Hematopoietic multipotent progenitor cell treated with erythropoietin and hydrocortisone succinate and interleukin-3 and kit ligand, for 6 days (in vitro differentiated cells): ENCODE measurements at regions not wholly inside any gene's neighbourhood (a gene's known extent, or its start where the extent isn't known, plus 50 kb on each side); places are given as distances from the start of the nearest gene placed in this dataset.

Experiments
- DNase-seq: peaks from one replicate; pipeline ENCODE4 v3.0.0-alpha.2; 2015

DNA sequence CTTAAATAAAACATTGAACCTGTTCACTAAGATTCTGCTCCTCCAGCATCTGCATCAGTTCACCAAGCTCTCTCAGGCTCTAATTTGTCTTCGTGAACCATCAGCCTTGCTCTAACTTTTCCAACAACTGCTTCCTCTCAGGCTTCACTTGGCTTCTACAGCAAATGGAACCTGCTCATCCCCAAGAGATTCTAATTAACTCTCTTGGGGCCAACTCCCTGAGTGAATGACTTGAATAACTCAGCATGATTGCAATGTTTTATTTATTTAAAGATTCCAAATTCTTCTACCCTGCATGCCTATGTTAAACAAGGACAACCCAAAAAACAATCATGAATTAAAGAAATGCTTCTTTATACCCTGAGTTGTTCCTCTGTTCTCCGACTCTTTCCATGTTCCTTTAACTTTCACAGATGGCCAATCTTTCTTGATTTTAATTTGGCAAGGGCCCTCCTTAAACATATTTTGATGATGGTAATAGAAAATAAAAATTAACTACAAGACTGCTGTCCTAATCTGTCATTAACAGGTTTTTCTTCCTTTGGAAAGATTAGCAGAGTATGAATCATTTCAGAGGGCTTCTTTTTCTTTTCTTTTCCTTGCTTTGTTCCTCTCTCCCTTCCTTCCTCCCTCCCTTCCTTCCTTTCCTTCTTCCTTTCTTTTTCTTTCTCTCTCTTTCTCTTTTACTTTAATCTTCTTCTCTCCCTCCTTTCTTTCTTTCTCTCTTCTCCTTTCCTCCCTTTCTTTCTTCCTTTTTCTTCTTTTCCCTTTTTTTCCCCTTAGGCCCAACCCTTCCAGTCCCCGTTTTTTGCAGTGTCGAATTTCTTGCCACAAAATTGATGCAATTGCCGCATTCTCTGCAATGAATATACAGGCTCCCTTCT lies 195.0 kb upstream of the RHOBTB1 start:
- no peak for DNase-seq

DNA sequence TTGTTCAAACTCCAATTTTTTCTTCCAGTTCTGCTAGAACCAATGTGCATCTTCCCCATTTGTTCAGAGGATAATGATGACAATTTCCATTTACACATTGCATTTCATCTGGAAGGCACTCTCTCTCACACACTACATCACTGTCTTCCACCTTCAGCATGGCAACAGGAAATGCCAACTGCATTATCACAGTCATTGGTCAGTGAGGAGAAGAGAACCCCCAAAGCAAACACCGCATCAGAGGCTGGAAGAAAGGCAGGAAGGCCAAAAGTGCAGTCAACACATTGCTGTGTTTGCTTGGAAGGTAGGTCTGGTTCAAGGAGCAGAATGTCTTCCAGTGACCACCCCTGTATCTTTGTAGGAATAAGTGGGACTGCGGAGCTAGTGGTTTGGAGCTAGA lies 192.2 kb upstream of the RHOBTB1 start:
- no peak for DNase-seq

DNA sequence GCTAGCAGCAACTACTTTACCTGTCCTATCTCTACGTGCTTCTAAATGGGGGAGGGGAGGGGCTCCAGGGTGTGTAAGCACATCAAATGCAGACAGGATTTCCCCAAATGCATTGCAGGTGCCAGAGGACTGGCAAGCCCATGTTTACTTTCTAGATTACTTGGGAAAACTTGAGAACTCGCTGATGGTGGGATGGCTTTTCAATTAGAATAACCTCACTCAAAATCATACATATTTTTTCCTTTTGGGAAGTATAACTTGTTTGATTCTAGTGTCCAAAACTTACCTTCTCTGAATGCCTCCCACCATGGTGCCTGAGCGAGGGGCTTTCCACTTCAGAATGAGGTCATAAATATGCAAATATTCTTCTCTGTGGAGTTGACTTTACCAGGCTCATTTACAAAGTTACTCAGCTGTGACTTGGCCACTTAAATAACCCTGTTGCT lies 191.3 kb upstream of the RHOBTB1 start:
- DNase-seq, result no peak

DNA sequence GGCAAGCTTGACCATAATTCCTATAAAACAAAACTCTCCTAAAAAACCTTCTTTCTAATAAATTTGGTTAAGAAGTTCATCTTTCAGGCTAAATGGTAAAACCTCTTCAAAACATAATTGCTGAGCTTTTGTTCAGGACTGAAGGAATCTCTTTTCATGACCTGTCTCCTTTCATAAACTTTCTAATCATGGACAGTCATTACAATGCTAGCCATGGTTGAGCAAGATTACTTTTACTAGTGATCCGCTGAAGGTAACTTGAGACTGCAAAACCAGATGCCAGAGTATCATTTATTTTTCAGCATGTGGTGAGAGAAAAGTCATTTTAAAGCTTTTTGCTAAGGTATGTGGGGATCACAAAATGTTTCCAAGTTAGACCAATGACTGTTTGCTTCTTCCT lies 186.4 kb upstream of the RHOBTB1 start:
- DNase-seq, result no peak

DNA sequence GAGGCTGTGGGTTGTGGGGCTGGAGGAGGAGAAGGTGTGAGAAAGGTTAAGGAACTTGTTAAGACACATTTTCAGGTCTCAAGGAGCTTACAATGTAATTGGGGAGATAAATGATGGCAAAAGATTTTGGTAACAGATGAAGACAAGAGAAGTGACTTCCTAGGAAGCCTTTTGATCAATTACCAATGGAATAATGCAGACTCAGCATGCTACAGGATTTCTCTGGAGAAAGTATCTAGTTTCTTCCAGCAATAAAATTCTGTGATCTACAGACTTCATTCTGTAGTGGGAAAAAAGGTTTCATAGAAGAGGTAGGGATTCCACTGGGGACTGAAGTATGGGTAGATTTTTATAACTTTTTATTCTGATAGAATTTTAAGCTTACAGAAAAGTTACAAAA lies 184.2 kb upstream of the RHOBTB1 start:
- no peak for DNase-seq

DNA sequence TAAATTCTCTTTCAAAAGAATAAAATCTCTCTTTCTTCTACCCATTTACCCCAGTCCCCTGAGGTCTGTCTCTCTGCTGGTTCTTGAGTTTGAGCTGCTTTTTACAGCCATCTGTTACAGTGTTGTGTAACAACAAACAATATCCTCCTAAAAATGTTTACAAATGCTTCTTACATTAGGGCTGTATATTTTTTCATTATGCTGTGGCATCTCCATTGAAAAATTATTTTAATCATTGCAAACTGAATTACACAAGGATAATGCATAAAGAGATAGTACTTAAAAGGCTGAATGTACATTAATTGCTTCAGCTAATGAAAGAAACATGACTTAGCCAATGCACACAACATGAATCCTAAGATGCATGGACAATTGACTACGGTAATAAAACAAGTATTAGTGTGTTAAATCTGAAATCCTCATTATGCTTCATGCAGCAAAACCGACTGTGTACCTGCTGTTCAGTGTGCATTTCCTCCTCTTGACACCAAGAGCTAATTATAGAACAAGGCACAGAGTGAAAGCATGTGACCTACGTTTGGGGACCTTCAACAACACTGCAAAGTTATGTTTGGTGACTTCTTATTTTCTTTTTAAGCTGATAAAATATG lies 181.7 kb upstream of the RHOBTB1 start:
- no peak for DNase-seq

DNA sequence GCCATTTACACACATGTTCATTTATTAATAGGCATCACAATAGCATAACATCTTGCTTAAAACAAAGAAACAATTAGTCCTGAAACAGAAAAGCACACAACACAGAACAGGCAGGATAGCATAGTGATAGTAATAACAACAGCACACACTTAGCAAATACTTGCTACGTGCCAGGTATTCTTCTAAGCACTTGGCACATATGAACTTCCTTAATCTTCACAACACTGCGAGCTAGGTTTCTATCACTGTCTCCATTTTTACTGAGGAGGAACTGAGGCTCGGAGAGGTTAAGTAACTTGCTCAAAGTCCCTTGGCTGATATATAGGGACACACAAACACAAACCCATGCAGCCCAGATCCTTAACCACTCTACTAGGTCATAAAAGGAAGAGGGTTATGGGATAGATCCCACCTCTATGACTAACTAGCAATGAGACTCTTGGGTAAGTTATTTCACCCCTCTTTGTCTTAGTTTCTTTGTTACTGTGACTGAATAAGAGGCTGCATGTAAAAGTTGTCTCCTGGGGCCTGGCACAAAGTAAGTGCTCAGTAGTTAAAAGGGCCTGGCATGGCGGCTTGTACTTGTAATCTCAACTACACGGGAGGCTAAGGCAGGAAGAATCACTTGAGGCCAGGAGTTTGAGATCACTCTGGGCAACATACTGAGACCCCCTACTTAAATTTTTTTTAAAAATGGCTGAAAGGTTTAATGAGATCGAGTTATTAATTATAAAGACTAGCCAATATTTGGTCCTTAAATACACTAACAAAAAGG lies 181.0 kb upstream of the RHOBTB1 start:
- DNase-seq, result peak; percentile 9

DNA sequence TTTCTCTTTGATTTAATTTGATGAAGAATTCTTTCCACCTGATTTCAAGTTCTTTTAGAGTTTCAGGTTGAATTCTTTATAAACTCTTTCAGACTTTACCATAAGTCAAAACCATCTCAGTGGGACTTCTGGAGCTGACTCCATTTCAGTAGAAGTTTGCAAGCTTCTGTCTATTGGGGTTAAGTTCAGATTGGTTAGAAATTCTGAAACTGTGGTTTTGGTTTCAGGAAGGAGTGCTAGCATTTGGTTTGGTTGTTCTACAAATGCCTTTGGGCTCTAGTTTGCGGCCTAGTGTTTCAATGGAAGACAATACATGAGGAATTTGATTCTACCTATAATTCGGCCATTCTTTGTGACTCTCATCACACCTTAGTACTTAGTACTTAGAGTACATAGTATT lies 176.8 kb upstream of the RHOBTB1 start:
- no peak for DNase-seq

DNA sequence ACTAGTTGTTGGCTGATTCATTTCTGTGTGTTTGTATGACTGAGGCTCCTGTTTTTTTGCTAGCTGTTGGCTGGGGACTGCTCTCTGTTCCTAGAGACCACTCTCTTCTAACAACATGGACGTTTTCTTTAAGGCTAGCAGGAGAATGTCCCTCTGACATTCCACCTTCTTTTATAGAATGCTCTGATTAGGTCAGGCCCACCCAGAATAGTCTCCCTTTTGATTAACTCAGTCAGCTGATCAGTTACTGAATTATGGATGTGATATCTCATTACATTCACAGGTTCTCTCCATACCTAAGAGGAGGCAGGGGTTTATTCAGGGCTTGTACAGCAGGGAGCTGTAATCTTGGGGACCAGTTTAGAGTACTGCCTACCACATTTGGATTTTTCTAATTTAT lies 175.6 kb upstream of the RHOBTB1 start:
- no peak for DNase-seq

DNA sequence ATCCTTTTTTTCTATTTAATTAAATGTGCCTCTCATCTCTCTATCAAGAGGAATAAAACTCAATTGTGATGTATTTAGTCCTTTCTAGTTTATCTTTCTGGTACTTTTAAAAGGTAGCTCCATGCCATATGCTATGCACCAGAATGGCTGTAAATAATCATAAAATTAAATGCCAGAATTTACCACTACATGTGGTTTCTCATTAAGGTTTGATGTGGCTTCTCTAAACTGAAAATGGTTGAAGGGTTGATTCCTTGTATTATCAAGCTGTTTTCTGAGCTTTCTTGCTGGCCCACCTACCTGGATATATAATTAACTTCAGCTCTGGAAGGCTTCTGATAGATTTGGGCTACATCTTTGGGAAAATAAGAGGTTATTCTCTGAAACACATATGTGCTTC lies 171.9 kb upstream of the RHOBTB1 start:
- DNase-seq, result no peak

DNA sequence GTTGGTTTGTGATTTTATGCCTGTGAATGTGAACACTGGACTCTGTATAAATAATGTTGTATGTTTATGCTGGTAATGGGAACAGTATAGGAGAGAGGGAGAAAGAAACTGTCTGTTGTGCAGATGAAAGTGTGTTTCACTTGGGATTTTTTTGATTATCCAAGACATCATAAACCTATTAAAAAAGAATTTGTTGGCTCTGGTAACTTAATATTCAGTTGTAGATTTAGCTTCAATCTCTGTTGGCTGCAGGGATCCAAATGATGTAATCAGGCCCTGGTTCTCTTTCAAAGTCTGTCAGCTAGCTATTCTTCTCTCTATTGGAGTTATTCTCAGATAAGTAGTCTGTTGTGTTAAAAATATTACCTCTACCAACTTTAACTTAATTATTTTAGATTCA lies 168.8 kb upstream of the RHOBTB1 start:
- no peak for DNase-seq

DNA sequence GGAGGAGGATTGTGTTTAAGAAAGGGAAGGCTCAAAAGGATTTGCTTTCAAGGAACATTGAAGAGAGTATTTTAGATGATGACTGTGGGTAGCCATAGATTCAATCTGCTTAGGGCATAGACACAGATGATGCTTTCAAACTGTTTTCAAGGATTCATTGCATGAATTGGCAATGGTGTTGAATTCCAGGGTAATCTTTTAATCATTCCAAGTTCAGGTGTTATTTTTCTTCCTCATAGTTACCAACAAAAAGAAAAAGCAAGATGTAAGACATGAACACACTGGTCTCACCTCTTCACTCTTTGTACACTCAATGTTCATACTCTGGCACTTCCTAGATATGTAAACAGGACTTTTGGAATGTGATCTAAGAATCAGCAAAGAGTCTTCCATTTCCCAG lies 167.0 kb upstream of the RHOBTB1 start:
- DNase-seq, result no peak

DNA sequence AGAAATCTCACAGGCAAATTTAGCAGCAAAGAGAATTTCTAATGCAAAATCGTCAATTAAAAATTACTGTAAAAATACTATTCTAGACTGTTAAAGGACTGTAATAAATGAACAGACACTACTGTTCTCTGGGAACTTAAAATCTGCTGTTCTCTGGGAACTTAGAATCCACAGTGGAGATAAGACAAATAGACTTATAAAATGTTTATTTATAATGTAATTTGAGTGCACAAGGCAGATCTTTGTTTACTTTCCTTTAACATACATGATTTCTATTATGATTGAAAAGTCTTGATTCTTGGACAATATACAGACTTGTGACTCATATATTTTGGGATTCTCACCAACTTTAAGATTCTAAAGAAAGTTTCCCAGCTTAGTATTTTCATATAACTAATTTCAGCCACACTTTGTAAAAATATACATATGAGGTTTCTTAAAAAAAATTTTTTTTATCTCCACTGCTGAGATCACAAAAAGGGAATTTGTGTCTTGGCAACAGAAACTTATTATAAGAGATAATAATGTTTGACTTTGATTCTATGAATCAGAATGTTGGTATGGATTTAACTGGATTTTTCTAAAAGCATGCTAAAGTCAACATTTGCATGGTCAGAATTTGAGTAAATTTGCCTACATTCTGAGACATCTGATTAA lies 166.3 kb upstream of the RHOBTB1 start:
- DNase-seq, result no peak

DNA sequence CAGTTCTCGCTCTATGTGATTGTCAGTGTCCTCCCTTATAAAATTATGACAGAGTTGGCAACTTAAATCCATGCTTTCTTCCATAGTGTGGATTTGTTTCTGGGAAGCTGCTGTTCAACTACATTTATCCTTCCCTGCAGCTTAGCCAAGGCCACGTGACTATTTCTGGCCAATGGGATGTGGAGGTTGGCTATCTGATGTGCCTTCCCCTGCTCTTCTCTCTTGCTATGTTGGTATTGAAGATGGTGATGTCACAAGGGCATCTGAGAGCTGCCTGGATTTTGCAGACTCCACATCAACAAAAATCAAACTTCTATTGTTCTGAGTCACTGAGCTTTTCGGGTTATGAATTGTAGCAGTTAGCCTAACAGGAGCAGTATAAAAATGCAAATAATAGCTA lies 164.9 kb upstream of the RHOBTB1 start:
- DNase-seq, result no peak

DNA sequence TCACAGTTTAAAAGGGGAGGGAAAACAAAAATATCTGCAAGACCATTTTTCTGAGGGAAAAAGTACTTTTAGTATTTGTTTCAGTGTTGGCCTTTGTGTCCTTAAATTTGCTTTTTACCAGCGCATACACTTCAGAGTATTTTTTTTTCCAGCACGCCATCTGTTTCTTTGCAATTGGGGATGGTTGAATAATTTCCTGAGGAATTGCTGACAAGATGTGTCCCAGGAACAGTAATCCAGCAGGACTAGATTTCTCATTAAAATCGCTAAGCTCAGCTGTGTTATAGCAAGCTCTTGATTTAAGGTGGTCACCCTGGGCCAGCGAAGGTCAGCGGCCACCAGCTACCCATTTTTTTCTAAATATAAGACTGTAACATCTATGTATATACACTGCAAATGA lies 156.9 kb upstream of the RHOBTB1 start:
- no peak for DNase-seq

DNA sequence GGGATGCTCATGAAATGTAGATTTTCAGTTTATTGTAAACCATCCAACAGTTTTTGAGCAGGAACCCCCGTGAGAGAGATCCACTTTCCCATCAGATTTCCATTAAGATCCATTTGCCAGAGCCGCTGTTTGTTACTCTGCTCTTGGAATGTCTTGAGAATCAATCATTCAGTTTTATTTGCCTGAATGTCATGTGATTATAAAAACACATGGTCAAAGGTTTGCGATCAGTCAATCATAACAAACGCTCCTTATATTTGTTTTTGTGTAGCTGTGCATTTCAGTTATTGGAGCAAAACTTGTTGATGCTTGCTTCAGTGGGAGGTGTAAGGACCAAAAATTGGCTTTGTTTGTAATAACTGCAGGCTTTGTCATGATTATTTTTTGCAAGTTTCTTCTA lies 155.8 kb upstream of the RHOBTB1 start:
- no peak for DNase-seq

DNA sequence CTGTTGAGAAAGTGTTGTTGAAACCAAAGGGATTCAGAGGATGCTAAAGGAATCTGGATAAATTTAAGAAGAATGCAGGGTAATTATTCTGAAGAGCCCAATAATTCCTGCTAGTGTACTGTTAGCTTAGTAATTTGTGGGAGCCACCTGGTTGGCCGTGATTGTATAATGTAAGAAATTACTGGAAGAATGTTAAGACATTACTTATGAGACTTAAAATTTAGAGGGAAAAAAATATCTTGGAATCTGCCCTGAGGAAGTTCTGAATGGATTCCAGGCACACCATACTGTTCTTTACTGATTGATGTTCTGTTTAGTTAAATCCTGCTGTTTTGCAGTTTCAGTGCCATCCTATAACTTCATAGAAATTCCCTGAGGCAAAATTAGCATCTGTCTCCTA lies 155.0 kb upstream of the RHOBTB1 start:
- no peak for DNase-seq

DNA sequence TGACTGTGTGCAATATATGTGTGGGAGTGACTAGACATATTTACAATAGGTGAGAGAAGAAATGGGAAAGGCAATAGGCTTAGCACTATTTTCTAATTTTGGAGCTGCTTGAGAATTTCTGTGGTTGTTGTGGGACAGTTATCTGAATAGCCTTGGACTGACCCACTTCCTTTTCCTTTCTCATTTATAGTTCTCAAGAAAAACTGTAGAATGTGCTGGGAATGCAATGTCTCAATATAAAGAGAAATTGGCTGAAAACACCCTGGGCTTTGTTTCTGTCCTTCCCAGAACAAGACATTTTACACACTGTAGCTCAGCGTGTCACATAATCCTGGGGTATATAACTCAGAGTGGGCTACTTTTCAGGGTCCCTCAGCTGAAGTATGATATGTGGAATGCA lies 153.0 kb upstream of the RHOBTB1 start:
- peak; percentile 16 for DNase-seq

DNA sequence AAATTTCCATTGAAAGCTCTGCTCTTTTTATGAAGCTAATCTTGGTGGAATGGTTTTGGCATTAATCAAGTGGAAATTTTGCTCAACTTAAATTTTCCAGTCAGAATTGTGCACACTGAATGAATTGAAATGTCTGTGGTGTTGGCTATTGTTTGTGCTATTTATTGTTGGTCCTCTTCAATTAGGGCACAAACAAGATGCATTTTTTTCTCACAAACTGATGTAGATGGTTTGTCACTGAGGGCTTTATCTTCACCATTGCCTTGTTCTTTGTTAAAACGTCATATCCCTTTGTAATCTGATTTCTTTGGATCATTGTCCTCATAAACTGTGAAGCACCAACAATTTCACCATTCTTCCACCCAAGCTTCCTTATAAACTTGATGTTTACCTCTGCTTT lies 152.1 kb upstream of the RHOBTB1 start:
- no peak for DNase-seq

DNA sequence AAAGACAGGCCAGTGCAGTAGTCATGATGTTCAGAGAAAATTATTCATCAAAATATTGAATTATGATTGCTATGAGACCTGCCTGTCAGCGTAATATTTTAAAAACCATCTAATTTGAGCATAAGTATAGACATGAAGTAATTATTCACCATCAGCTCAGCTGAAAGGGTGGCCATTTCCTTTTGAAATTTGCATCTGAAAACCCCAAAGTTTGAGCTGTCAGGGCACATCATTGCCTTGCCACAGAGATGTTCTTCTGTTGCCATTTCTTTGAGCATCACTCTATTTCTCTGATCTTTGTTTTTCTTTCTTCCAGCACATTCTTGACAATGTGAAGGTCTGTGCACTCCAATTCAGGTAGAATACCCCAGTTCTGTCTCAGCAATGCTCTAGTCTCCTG lies 147.5 kb upstream of the RHOBTB1 start:
- no peak for DNase-seq

DNA sequence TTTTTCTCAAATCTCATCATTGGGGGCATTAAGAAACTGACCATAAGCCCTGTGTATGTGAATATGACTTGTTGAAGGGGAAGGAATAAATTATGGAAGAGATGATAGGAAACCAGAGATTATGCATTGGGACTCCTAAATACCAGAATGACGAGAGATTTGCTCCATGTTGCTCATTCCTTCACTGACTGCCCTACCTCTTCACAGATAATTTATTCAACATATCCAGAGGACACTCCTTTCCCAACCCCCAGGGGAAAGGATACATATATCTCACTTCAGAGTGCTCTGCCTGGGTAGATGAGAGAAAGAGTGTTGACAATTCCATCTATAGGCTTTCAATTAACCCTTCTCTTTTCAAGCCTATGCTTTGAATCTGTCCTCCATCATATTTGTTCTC lies 145.3 kb upstream of the RHOBTB1 start:
- no peak for DNase-seq

DNA sequence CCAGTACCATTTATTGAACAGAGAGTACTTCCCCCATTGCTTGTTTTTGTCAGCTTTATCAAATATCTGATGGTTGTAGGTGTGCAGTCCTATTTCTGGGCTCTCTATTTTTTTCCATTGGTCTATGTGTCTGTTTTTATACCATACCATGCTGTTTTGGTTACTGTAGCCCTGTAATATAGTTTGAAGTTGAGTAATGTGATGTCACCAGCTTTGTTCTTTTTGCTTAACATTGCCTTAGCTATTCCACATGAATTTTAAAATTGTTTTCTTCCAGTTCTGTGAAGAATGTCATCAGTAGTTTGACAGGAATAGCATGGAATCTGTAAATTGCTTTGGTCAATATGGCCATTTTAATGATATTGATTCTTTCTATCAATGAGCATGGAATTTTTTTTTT lies 140.5 kb upstream of the RHOBTB1 start:
- DNase-seq, result no peak

DNA sequence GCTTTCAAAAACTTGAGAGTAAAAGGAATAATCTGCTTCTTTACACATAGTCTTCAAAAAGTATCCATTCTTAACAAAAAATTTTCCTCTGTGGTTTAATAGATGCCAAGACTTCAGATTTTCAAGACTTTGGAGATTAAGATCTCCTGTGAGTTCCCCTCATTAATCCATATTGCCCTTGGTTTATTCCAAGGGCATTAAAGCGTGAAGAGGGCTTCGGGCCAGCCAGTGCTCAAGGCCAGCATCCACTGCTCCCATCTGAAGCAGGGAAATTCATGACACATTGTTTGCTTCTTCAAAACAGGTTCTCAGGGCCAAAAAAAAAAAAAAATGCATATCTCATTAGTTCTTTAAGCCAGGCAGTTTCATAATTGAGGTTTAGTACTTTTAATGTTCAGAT lies 137.3 kb upstream of the RHOBTB1 start:
- no peak for DNase-seq
